ENCODE measurements at regions not wholly inside any gene's neighbourhood (a gene's known extent, or its start where the extent isn't known, plus 50 kb on each side); places are given as distances from the start of the nearest gene placed in this dataset.

- 0 out of 2 replicates have a peak, but pooled peaks have one; percentile 55 for TF ChIP-seq ZNF398 (tag by site-specific recombination; IDR thresholded peaks at IDR 0.05)
- no peak for TF ChIP-seq ZNF280C (tag by site-specific recombination; IDR thresholded peaks at IDR 0.05)
- no peak for TF ChIP-seq ZNF837 (tag by site-specific recombination; IDR thresholded peaks at IDR 0.05)
- TF ChIP-seq ZNF19 (tag by site-specific recombination; IDR thresholded peaks at IDR 0.05; ENCODE audit: low read depth), result no peak
- TF ChIP-seq ZNF530 (tag by site-specific recombination; IDR thresholded peaks at IDR 0.05; ENCODE audit: low read depth), result no peak
Measured at GRCh38 chr4:119729835-119730670, 101.4 kb upstream of the PDE5A start (continued).

- Histone ChIP-seq H3K4me3 (ENCODE audit: low read depth, low read length) (no peak overlapping the region), H3K27ac (ENCODE audit: extremely low read depth, low read depth, low read length) (peak overlapping the region; percentile 84; the same call in 1 of the 2 replicates), H3K36me3 (ENCODE audit: control insufficient read depth in 2 of 2, insufficient read depth in 1 of 2, low read length in 2 of 2) (no peaks in the 10 kb centered on the region), H3K4me1 (ENCODE audit: control insufficient read depth, insufficient read depth, low read length) (peaks cover 20% of the 10 kb centered on the region), H3K9me3 (ENCODE audit: control insufficient read depth, insufficient read depth, low read depth, low read length) (no peaks in the 10 kb centered on the region)
- POLR2A ChIA-PET, result interaction anchor here (1.4 to 3.4 kb wide), 3 partner anchors 72 to 338 kb away, joined by 3 to 22 read pairs (median 3); partner anchors contain the start of genes MAD2L1 and PDE5A
- CTCF ChIA-PET, result interaction anchor here (0.6 to 3.8 kb wide), 3 partner anchors 45 to 108 kb away, joined by 3 to 15 read pairs (median 3); partner anchors contain the start of gene PDE5A
- no peak for TF ChIP-seq ZNF510 (tag by site-specific recombination; IDR thresholded peaks at IDR 0.05; ENCODE audit: insufficient replicate concordance)
- peak; percentile 32; the same call in 1 of the 2 replicates for TF ChIP-seq PATZ1 (tag by site-specific recombination; IDR thresholded peaks at IDR 0.05)
- peak; percentile 70; the same call in 1 of the 2 replicates for TF ChIP-seq WT1 (tag by site-specific recombination; IDR thresholded peaks at IDR 0.05)
- TF ChIP-seq BCL6B (tag by site-specific recombination; IDR thresholded peaks at IDR 0.05), result peak; percentile 54; the same call in 1 of the 2 replicates
- peak; percentile 33; the same call in 1 of the 2 replicates for TF ChIP-seq GLIS1 (tag by site-specific recombination; IDR thresholded peaks at IDR 0.05)
- 0 out of 2 replicates have a peak, but pooled peaks have one; percentile 31 for TF ChIP-seq HOXD13 (CRISPR knock-in tag; IDR thresholded peaks at IDR 0.05; ENCODE audit: borderline replicate concordance)
- peak; percentile 73 for TF ChIP-seq FEZF1 (tag by site-specific recombination; IDR thresholded peaks at IDR 0.05)
- peak; percentile 69 for TF ChIP-seq OSR2 (tag by site-specific recombination; IDR thresholded peaks at IDR 0.05)
- TF ChIP-seq ZXDB (tag by site-specific recombination; IDR thresholded peaks at IDR 0.05), result peak; percentile 74
- TF ChIP-seq ZNF692 (tag by site-specific recombination; IDR thresholded peaks at IDR 0.05), result 0 out of 2 replicates have a peak, but pooled peaks have one; percentile 22
- TF ChIP-seq ZNF394 (tag by site-specific recombination; IDR thresholded peaks at IDR 0.05; ENCODE audit: borderline replicate concordance), result 0 out of 2 replicates have a peak, but pooled peaks have one; percentile 29
- no peak for TF ChIP-seq ZBTB1 (tag by site-specific recombination; IDR thresholded peaks at IDR 0.05)
- no peak for TF ChIP-seq ZNF211 (tag by site-specific recombination; IDR thresholded peaks at IDR 0.05; ENCODE audit: low read depth)
- no peak for TF ChIP-seq ZNF37A (tag by site-specific recombination; IDR thresholded peaks at IDR 0.05)
- peak; percentile 22; the same call in 1 of the 2 replicates for TF ChIP-seq SCRT2 (tag by site-specific recombination; IDR thresholded peaks at IDR 0.05)
- no peak for TF ChIP-seq ZNF529 (tag by site-specific recombination; IDR thresholded peaks at IDR 0.05; ENCODE audit: insufficient replicate concordance)
- TF ChIP-seq KLF10 (tag by site-specific recombination; IDR thresholded peaks at IDR 0.05), result 0 out of 2 replicates have a peak, but pooled peaks have one; percentile 22
- peak; percentile 93 for TF ChIP-seq MZF1 (tag by site-specific recombination; IDR thresholded peaks at IDR 0.05; ENCODE audit: borderline replicate concordance)
Measured at GRCh38 chr4:119728692-119729593, 100.3 kb upstream of the PDE5A start.

All from HEK293 (cell line).